GM23248 (cell line): ENCODE measurements at regions not wholly inside any gene's neighbourhood (a gene's known extent, or its start where the extent isn't known, plus 50 kb on each side); places are given as distances from the start of the nearest gene placed in this dataset.

ENCODE experiments used
- DNase-seq: peaks from one replicate; pipeline ENCODE4 v3.0.0-alpha.2; 2015
- H2AFZ ChIP-seq: fragments of 200-600 bp; sonication (generic); 2 replicates; pipeline ENCODE4 v1.6.1; 2016; ENCODE audit warnings: antibody characterized with exemption
- H3F3A ChIP-seq: fragments of 200-600 bp; sonication (generic); 2 replicates; pipeline ENCODE4 v1.6.1; 2016; ENCODE audit warnings: mild to moderate bottlenecking, antibody characterized with exemption, mixed run types; ENCODE audit not compliant: insufficient read depth
- H3K27ac ChIP-seq: fragments of 200-600 bp; sonication (generic); 2 replicates; pipeline ENCODE4 v1.5.1; 2016; ENCODE audit warnings: mild to moderate bottlenecking
- H3K27me3 ChIP-seq: fragments of 200-600 bp; sonication (generic); replicated peaks from 2 replicates; pipeline ENCODE4 v1.6.1; 2016; ENCODE audit warnings: mild to moderate bottlenecking; ENCODE audit not compliant: insufficient read depth
- H3K36me3 ChIP-seq: fragments of 200-600 bp; sonication (generic); 2 replicates; pipeline ENCODE4 v1.6.1; 2016; ENCODE audit warnings: low read depth, mild to moderate bottlenecking
- H3K4me1 ChIP-seq: fragments of 200-600 bp; sonication (generic); 2 replicates; pipeline ENCODE4 v1.6.1; 2016; ENCODE audit warnings: mild to moderate bottlenecking; ENCODE audit not compliant: insufficient read depth
- H3K4me2 ChIP-seq: fragments of 200-600 bp; sonication (generic); one replicate; pipeline ENCODE4 v1.6.1; 2016; ENCODE audit warnings: mild to moderate bottlenecking; ENCODE audit not compliant: unreplicated experiment
- H3K4me3 ChIP-seq: fragments of 200-600 bp; sonication (generic); 2 replicates; pipeline ENCODE4 v1.5.1; 2016; ENCODE audit warnings: mild to moderate bottlenecking
- H3K79me2 ChIP-seq: fragments of 200-600 bp; sonication (generic); 2 replicates; pipeline ENCODE4 v1.6.1; 2016; ENCODE audit warnings: mild to moderate bottlenecking; ENCODE audit not compliant: insufficient read depth
- H3K9ac ChIP-seq: fragments of 200-600 bp; sonication (generic); 2 replicates; pipeline ENCODE4 v1.6.1; 2016; ENCODE audit warnings: mild to moderate bottlenecking
- H3K9me2 ChIP-seq: fragments of 200-600 bp; sonication (generic); 2 replicates; pipeline ENCODE4 v1.6.1; 2016; ENCODE audit warnings: mixed run types, mild to moderate bottlenecking, moderate library complexity; ENCODE audit not compliant: insufficient read depth
- H3K9me3 ChIP-seq: fragments of 200-600 bp; sonication (generic); one replicate; pipeline ENCODE4 v1.6.1; 2017; ENCODE audit warnings: low read depth
- H4K20me1 ChIP-seq: fragments of 200-600 bp; sonication (generic); 2 replicates; pipeline ENCODE4 v1.6.0; 2016; ENCODE audit not compliant: insufficient read depth
- EZH2 ChIP-seq: fragments of 200-600 bp; sonication (generic); IDR thresholded peaks from 2 replicates; pipeline ENCODE4 v1.6.1; 2018; ENCODE audit warnings: antibody characterized with exemption, mild to moderate bottlenecking; ENCODE audit not compliant: insufficient read depth, poor library complexity, severe bottlenecking
- EZH2phosphoT487 ChIP-seq: fragments of 200-600 bp; sonication (generic); IDR thresholded peaks from 2 replicates; pipeline ENCODE4 v1.6.1; 2018; ENCODE audit warnings: antibody characterized with exemption, moderate library complexity, mild to moderate bottlenecking, low read depth; ENCODE audit not compliant: insufficient read depth
- WGBS, 2 experiments: methylation state at CpG; one replicate each; pipeline ENCODE4 v1.1.6; 2015 to 2017; ENCODE audit warnings: low lambda C conversion rate in 2 of 2, low coverage in 1 of 2; ENCODE audit errors: missing lambda C conversion rate in 2 of 2; 5-methylcytosine and 5-hydroxymethylcytosine counted together
- in situ Hi-C: fragments of 300-500 bp; cut with MboI; formaldehyde crosslinking; loops from 2 replicates; pipeline ENCODE4 v1.15.0; 2020

DNA sequence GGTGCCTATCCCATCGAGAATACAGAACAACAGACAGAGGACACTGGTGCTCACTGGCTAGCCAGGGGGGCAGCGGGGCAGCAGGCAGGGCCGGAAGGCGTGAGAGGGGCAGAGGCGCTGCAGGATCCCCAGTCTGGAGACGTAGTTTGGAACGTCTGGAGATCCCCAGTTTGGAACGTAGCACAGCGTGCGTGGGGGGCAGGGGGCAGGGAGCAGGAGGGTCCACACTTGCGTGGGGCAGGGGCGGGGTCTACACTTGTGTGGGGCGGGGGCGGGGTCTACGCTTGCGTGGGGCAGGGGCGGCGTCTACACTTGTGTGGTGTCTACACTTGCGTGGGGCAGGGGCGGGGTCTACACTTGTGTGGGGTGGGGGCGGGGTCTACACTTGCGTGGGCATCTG, 107.2 kb downstream of the DACT2 start:
- H3K4me1 ChIP-seq, result peaks cover 4% of the 10 kb centered on the region; the same call in 1 of the 2 replicates
- in situ Hi-C loops, result no loop called here
- TF ChIP-seq EZH2phosphoT487 (no peak), EZH2 (no peak)
- H3K9me3 ChIP-seq, result no peaks in the 10 kb centered on the region
- no peak overlapping the region for H3K27ac ChIP-seq
- H3K4me3 ChIP-seq, result no peak overlapping the region
- no peaks in the 10 kb centered on the region for H3K9me2 ChIP-seq
- no peak for DNase-seq
- H4K20me1 ChIP-seq, result no peaks in the 10 kb centered on the region
- H2AFZ ChIP-seq, result no peak overlapping the region
- no peaks in the 10 kb centered on the region for H3K36me3 ChIP-seq
- no peak overlapping the region for H3K9ac ChIP-seq
- H3F3A ChIP-seq, result no peaks in the 10 kb centered on the region
- H3K4me2 ChIP-seq, result no peak overlapping the region
- no peaks in the 10 kb centered on the region for H3K27me3 ChIP-seq
- no peaks in the 10 kb centered on the region for H3K79me2 ChIP-seq
- 79 to 80% methylated on average over 15 to 22 of the region's 22 CpGs for WGBS, 2 experiments

DNA sequence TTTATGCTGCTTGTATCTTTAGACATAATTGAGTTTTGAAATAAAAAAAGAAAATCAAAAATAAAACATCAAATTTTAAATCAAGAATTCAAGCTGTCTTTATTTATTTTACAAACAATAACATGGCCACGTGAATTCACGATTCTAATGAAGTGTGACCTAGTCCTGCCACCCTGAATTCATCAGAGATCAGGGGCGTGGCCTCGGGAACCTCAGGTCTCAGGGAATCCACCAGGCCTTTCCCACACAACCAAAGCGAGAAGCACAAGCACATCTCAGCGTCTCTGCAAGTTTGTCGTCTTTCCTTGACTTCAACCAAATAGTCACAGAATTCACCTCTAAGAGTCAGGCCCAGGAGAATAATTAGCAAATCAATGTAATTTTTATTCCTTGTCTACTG, 107.9 kb downstream of the DACT2 start:
- Histone ChIP-seq H3F3A (no peaks in the 10 kb centered on the region), H3K36me3 (no peaks in the 10 kb centered on the region), H3K9me3 (no peaks in the 10 kb centered on the region), H3K4me2 (no peak overlapping the region), H3K4me1 (peaks cover 2% of the 10 kb centered on the region; the same call in 1 of the 2 replicates), H4K20me1 (no peaks in the 10 kb centered on the region), H3K9ac (no peak overlapping the region), H2AFZ (no peak overlapping the region), H3K27ac (no peak overlapping the region), H3K4me3 (no peak overlapping the region), H3K9me2 (no peaks in the 10 kb centered on the region), H3K27me3 (no peaks in the 10 kb centered on the region), H3K79me2 (no peaks in the 10 kb centered on the region)
- in situ Hi-C loops, result no loop called here
- TF ChIP-seq EZH2phosphoT487 (no peak), EZH2 (no peak)
- DNase-seq, result no peak
- 67 to 72% methylated on average over 7 of the region's 7 CpGs for WGBS, 2 experiments

DNA sequence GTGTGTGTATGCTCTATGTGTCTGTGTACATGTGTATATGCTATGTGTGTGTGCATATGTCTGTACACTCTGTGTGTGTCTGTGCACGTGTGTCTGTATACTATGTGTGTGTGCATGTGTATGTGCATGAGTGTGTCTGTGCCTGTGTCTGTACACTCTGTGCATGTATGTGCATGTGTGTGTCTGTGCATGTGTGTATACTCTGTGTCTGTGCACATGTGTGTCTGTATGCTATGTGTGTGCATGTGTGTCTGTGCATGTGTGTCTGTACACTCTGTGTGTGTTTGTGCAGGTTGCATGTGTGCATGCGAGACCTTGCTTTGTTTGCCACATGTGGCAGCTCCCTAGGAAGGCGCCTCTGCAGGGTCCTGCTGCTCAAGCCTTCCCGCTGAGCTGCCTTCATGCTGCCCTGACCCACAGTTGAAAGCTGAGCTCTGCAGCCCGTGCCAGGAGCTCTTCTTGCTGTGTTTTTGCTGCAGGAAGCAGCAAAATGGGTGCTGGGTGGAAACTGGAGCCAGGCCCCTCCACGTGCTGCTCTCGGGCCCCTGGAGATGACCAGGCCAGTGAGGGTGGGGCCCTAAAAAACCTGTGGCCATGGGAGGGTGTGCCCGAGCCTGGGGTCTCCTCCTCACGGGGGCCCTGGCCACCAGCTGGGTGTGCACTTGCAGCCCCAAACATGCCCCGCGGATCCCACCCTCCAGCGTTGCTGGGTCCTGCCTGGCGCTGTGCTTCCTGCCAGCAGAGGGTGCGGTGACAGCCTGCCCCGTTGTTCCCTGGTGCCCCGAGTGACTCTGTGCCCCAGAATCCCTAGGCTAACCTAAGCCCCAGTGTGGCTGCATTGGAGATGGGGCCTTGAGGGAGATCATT, 109.1 kb downstream of the DACT2 start:
- Histone ChIP-seq H3K4me1 (no peaks in the 10 kb centered on the region), H4K20me1 (no peaks in the 10 kb centered on the region), H3K27ac (no peak overlapping the region), H3F3A (no peaks in the 10 kb centered on the region), H3K4me3 (no peak overlapping the region), H3K9me2 (no peaks in the 10 kb centered on the region), H3K79me2 (no peaks in the 10 kb centered on the region), H3K9me3 (no peaks in the 10 kb centered on the region), H3K4me2 (no peak overlapping the region), H3K27me3 (no peaks in the 10 kb centered on the region), H3K36me3 (no peaks in the 10 kb centered on the region), H3K9ac (no peak overlapping the region), H2AFZ (no peak overlapping the region)
- no peak for TF ChIP-seq EZH2
- no peak for TF ChIP-seq EZH2phosphoT487
- in situ Hi-C loops, result no loop called here
- WGBS, 2 experiments, result 64 to 73% methylated on average over 16 of the region's 16 CpGs
- DNase-seq, result no peak

DNA sequence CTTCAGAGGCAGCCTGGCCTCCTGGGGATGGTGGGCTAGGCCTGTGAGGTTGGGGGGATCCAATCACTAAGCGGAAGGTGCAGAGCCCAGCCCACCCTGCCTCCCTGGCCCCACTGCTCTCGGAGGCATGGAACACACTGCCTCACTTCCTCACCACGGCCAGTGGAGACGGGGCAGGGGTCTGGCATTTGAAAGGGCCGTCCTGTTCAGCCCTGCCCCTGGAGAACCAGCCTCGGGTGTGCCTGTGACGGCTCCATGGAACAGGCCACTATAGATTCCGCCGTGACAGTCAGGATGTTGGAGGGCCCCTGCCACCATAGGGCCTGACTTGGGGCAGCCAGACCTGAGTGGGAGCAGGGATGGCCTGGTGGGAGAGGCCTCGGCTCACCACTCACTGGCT, 110.2 kb downstream of the DACT2 start:
- Histone ChIP-seq H3K9ac (no peak overlapping the region), H3K36me3 (no peaks in the 10 kb centered on the region), H3K4me2 (no peak overlapping the region), H3K79me2 (no peaks in the 10 kb centered on the region), H3F3A (no peaks in the 10 kb centered on the region), H3K9me2 (no peaks in the 10 kb centered on the region), H3K27me3 (no peaks in the 10 kb centered on the region), H3K27ac (no peak overlapping the region), H2AFZ (no peak overlapping the region), H3K4me1 (no peaks in the 10 kb centered on the region), H3K9me3 (no peaks in the 10 kb centered on the region), H3K4me3 (no peak overlapping the region), H4K20me1 (no peaks in the 10 kb centered on the region)
- in situ Hi-C loops, result no loop called here
- DNase-seq, result no peak
- no peak for TF ChIP-seq EZH2
- no peak for TF ChIP-seq EZH2phosphoT487
- WGBS, 2 experiments, result 61 to 77% methylated on average over 10 of the region's 10 CpGs
